GM18873 (cell line): ENCODE measurements at regions not wholly inside any gene's neighbourhood (a gene's known extent, or its start where the extent isn't known, plus 50 kb on each side); places are given as distances from the start of the nearest gene placed in this dataset.

Experiments used
- ATAC-seq: cut with Tn5 transposase; IDR thresholded peaks from one replicate; pipeline ENCODE4 v1.9.1; 2021; ENCODE audit warnings: mild to moderate bottlenecking, moderate library complexity, moderate number of reproducible peaks; ENCODE audit not compliant: unreplicated experiment, low FRiP score

GRCh38 chr10:117944676-117945447 is 101.9 kb downstream of the RAB11FIP2 start:
- ATAC-seq, result no peak

- ATAC-seq, result no peak
These were observed 101.1 kb downstream of the RAB11FIP2 start for GRCh38 chr10:117945651-117946050.

DNA sequence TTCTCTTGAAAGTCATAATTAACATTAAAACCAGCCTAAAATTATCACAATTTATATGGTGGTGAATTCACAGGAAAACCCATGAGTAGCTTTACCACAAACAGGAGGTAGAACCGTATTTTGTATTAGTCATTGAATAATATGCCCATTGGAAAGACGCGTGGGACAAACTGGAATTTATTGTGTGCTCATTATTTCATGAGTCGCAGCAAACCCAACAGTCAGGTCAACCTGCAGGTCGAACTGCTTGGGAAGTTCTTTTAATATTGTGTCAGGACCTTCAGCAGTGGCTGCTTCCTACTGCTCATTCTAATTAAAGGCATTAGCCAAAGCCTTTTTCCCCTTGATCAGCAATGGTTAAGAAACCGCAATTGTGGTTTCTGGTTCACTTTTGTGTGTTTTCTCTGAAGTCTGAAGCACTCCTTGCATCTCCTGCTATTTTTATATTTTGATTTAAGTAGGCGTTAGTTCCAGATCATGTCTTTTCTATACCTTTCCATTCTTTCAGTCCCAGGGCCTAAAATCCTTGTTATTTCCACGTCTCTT is 100.1 kb downstream of the RAB11FIP2 start:
- ATAC-seq, result no peak

DNA sequence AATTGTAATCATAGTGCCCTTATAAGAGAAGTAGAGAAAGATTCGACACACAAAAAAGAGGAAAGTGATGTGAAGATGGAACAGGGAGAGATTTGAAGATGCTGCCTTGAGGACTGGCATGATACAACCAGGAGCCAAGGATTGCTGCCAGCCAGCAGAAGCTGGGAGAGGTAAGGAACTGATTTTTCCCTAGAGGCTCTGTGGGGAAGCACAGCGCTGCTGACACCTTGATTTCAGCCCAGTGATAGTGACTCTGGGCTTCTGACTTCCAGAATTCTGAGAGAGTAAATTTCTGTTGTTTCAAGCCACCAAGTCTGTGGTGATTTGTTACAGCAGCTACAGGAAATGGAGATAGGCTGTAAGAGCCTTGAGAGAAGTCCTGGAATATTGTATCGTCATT is 98.2 kb downstream of the RAB11FIP2 start:
- no peak for ATAC-seq

DNA sequence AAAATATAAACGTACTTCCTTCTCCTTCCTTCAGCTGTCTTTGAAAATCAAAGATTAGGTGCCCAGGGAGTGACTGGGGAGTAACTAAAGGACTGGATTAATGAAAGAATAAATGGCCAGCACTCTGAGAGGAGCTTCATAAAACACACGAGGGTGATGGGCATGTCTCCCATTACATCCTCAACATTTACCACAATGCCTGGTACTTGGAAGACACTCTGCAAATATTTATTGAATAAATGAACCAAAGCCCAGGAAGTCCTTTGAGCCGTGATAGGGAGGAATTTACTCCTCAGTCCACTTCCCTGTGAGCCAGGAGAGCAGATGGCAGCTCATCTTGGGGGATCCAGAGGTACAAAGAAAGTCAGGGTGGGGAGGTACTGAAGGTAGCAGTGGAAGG is 96.3 kb downstream of the RAB11FIP2 start:
- no peak for ATAC-seq
